Ascending aorta (tissue), 2 donors: ENCODE measurements at regions not wholly inside any gene's neighbourhood (a gene's known extent, or its start where the extent isn't known, plus 50 kb on each side); places are given as distances from the start of the nearest gene placed in this dataset.

Experiments
- DNase-seq, 2 donors: peaks; one replicate each; pipeline ENCODE4 v3.0.0-alpha.2; 2019; ENCODE audit warnings: low spot score in 2 of 2
- H3K27ac ChIP-seq, 2 donors: fragments of 200-600 bp; sonication (generic); one replicate each; pipeline ENCODE4 v1.5.1; 2016 to 2017; ENCODE audit warnings: mild to moderate bottlenecking in 1 of 2
- H3K27me3 ChIP-seq: fragments of 200-600 bp; sonication (generic); one replicate; pipeline ENCODE4 v1.5.1; 2017
- H3K36me3 ChIP-seq, 2 donors: fragments of 200-600 bp; sonication (generic); one replicate each; pipeline ENCODE4 v1.5.1; 2016
- H3K4me1 ChIP-seq, 2 donors: fragments of 200-600 bp; sonication (generic); one replicate each; pipeline ENCODE4 v1.5.1; 2016 to 2017; ENCODE audit warnings: mild to moderate bottlenecking in 1 of 2
- H3K4me3 ChIP-seq, 2 donors: fragments of 200-600 bp; sonication (generic); one replicate each; pipeline ENCODE4 v1.5.1; 2016 to 2017; ENCODE audit warnings: mild to moderate bottlenecking in 1 of 2
- H3K9me3 ChIP-seq, 2 donors: fragments of 200-600 bp; sonication (generic); one replicate each; pipeline ENCODE4 v1.5.1; 2016
- CTCF ChIP-seq, 3 experiments: fragments of 200-600 bp in 2 of 3; fragments of 450-650 bp in 1 of 3; sonication (generic) in 2 of 3; IDR thresholded peaks; one replicate each; pipeline ENCODE4 v1.5.1; 2016 to 2019; ENCODE audit warnings: antibody characterized with exemption in 3 of 3, mild to moderate bottlenecking in 1 of 3, moderate library complexity in 1 of 3
- intact Hi-C: fragments of 100-400 bp; cut with DNase I; formaldehyde crosslinking; loops from one replicate; pipeline ENCODE4 v1.15.1; 2023

GRCh38 chr4:14701896-14702295 is 300.4 kb upstream of the CPEB2 start:
- H3K4me3 ChIP-seq, result no peak overlapping the region
- intact Hi-C loops, result no loop called here
- peaks cover 5 to 6% of the 10 kb centered on the region in 2 donors for H3K4me1 ChIP-seq
- no peaks in the 10 kb centered on the region for H3K27me3 ChIP-seq
- H3K27ac ChIP-seq, result peak overlapping the region; percentile 42 to 43
- H3K36me3 ChIP-seq, result no peaks in the 10 kb centered on the region
- DNase-seq, result no peak
- H3K9me3 ChIP-seq, result no peaks in the 10 kb centered on the region
- TF ChIP-seq CTCF (IDR thresholded peaks at IDR 0.05), result no peak

- no peak overlapping the region for H3K4me3 ChIP-seq
- H3K27me3 ChIP-seq, result no peaks in the 10 kb centered on the region
- H3K4me1 ChIP-seq, result no peaks in the 10 kb centered on the region
- H3K27ac ChIP-seq, result no peak overlapping the region
- intact Hi-C loops, result no loop called here
- no peak for TF ChIP-seq CTCF (IDR thresholded peaks at IDR 0.05)
- DNase-seq, result no peak
- H3K36me3 ChIP-seq, result no peaks in the 10 kb centered on the region
- H3K9me3 ChIP-seq, result no peaks in the 10 kb centered on the region
Observed at GRCh38 chr4:14708574-14708973, 293.7 kb upstream of the CPEB2 start.

GRCh38 chr4:14711259-14711658 is 291.0 kb upstream of the CPEB2 start:
- H3K9me3 ChIP-seq, result no peaks in the 10 kb centered on the region
- DNase-seq, result no peak
- intact Hi-C loops, result no loop called here
- H3K27me3 ChIP-seq, result no peaks in the 10 kb centered on the region
- no peaks in the 10 kb centered on the region for H3K36me3 ChIP-seq
- H3K4me3 ChIP-seq, result no peak overlapping the region
- H3K27ac ChIP-seq, result no peak overlapping the region
- H3K4me1 ChIP-seq, result no peaks in the 10 kb centered on the region
- TF ChIP-seq CTCF (IDR thresholded peaks at IDR 0.05), result no peak

- H3K27me3 ChIP-seq, result no peaks in the 10 kb centered on the region
- no peaks in the 10 kb centered on the region for H3K9me3 ChIP-seq
- peaks cover 0 to 6% of the 10 kb centered on the region in 2 donors for H3K4me1 ChIP-seq
- H3K27ac ChIP-seq, result no peak overlapping the region
- DNase-seq, result no peak
- no peaks in the 10 kb centered on the region for H3K36me3 ChIP-seq
- H3K4me3 ChIP-seq, result no peak overlapping the region
- intact Hi-C loops, result no loop called here
- no peak for TF ChIP-seq CTCF (IDR thresholded peaks at IDR 0.05)
Observed at GRCh38 chr4:14716691-14717090, 285.6 kb upstream of the CPEB2 start.

GRCh38 chr4:14719053-14719452 is 283.2 kb upstream of the CPEB2 start:
- DNase-seq, result peak; percentile 8 to 73
- intact Hi-C loops, result no loop called here
- no peaks in the 10 kb centered on the region for H3K36me3 ChIP-seq
- TF ChIP-seq CTCF (IDR thresholded peaks at IDR 0.05), result no peak
- no peak overlapping the region for H3K4me3 ChIP-seq
- peaks cover 0 to 6% of the 10 kb centered on the region in 2 donors for H3K4me1 ChIP-seq
- H3K27me3 ChIP-seq, result no peaks in the 10 kb centered on the region
- no peaks in the 10 kb centered on the region for H3K9me3 ChIP-seq
- H3K27ac ChIP-seq, result peak overlapping the region; percentile 3 to 6

- intact Hi-C loops, result no loop called here
- TF ChIP-seq CTCF (IDR thresholded peaks at IDR 0.05), result no peak
- Histone ChIP-seq H3K4me1 (no peaks in the 10 kb centered on the region), H3K36me3 (no peaks in the 10 kb centered on the region), H3K27ac (no peak overlapping the region), H3K9me3 (no peaks in the 10 kb centered on the region), H3K27me3 (no peaks in the 10 kb centered on the region), H3K4me3 (no peak overlapping the region)
- no peak for DNase-seq
Observed at GRCh38 chr4:14726441-14726840, 275.8 kb upstream of the CPEB2 start.
